ENCODE measurements at regions not wholly inside any gene's neighbourhood (a gene's known extent, or its start where the extent isn't known, plus 50 kb on each side); places are given as distances from the start of the nearest gene placed in this dataset.

GRCh38 chr4:11799196-11799595 lies 370.5 kb upstream of the HS3ST1 start:
- TF ChIP-seq, protein P1, sequence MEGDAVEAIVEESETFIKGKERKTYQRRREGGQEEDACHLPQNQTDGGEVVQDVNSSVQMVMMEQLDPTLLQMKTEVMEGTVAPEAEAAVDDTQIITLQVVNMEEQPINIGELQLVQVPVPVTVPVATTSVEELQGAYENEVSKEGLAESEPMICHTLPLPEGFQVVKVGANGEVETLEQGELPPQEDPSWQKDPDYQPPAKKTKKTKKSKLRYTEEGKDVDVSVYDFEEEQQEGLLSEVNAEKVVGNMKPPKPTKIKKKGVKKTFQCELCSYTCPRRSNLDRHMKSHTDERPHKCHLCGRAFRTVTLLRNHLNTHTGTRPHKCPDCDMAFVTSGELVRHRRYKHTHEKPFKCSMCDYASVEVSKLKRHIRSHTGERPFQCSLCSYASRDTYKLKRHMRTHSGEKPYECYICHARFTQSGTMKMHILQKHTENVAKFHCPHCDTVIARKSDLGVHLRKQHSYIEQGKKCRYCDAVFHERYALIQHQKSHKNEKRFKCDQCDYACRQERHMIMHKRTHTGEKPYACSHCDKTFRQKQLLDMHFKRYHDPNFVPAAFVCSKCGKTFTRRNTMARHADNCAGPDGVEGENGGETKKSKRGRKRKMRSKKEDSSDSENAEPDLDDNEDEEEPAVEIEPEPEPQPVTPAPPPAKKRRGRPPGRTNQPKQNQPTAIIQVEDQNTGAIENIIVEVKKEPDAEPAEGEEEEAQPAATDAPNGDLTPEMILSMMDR (conservative IDR thresholded peaks at IDR 0.05), result no peak
- TF ChIP-seq EZH2 (IDR thresholded peaks at IDR 0.05; ENCODE audit: low read depth), result no peak

All from PC-9 (cell line).